IMR-90 (cell line): ENCODE measurements at regions not wholly inside any gene's neighbourhood (a gene's known extent, or its start where the extent isn't known, plus 50 kb on each side); places are given as distances from the start of the nearest gene placed in this dataset.

ENCODE experiments used
- ATAC-seq: fragments of 200-7000 bp; cut with Tn5 transposase; 2 replicates; pipeline ENCODE4 v1.9.1; 2020; ENCODE audit warnings: low read depth, mild to moderate bottlenecking, moderate library complexity
- BruUV-seq: library from RNA; stranded (reverse); fragments of 400-500 nt; replicated peaks from 2 replicates; lab custom pipeline; 2021; lab: Mats Ljungman, UMichigan
- CTCF ChIA-PET: fragments of 300-600 bp; formaldehyde crosslinking; extraction: SDS; loops from one replicate; lab custom pipeline; 2021; ENCODE audit warnings: antibody characterized with exemption; lab: Yijun Ruan, JAX
- POLR2A ChIA-PET: fragments of 300-600 bp; sonication (Branson Sonifier 250); formaldehyde crosslinking; loops from one replicate; lab custom pipeline; 2022; ENCODE audit warnings: antibody characterized with exemption; ENCODE audit not compliant: unreplicated experiment; lab: Charles Lee
- DNase-seq: peaks from one replicate; pipeline ENCODE4 v3.0.0; 2013
- H2AFZ ChIP-seq: replicated peaks from 2 replicates; pipeline ENCODE3; 2013; ENCODE audit warnings: low read length, mild to moderate bottlenecking; ENCODE audit not compliant: poor library complexity
- H2AK5ac ChIP-seq: 2 replicates; pipeline ENCODE4 v1.6.1; 2013; ENCODE audit warnings: low read depth, low read length, inconsistent platforms
- H2AK9ac ChIP-seq: replicated peaks from 2 replicates; pipeline ENCODE3; 2013; ENCODE audit warnings: mild to moderate bottlenecking, low read depth, low read length, moderate library complexity; ENCODE audit not compliant: poor library complexity
- H2BK120ac ChIP-seq: 2 replicates; pipeline ENCODE4 v1.6.1; 2013; ENCODE audit warnings: low read depth, low read length, inconsistent platforms
- H2BK15ac ChIP-seq: 3 replicates; pipeline ENCODE4 v1.6.1; 2013; ENCODE audit warnings: low read depth, low read length, inconsistent platforms
- H2BK20ac ChIP-seq: 2 replicates; pipeline ENCODE4 v1.6.1; 2013; ENCODE audit warnings: low read depth, mild to moderate bottlenecking, inconsistent platforms, low read length, moderate library complexity
- H2BK5ac ChIP-seq: 2 replicates; pipeline ENCODE4 v1.6.1; 2013; ENCODE audit warnings: mild to moderate bottlenecking, low read depth, low read length, inconsistent platforms; ENCODE audit not compliant: poor library complexity, severe bottlenecking
- H3K14ac ChIP-seq: replicated peaks from 2 replicates; pipeline ENCODE4 v1.6.1; 2013; ENCODE audit warnings: low read depth, low read length, inconsistent platforms
- H3K18ac ChIP-seq: 2 replicates; pipeline ENCODE4 v1.6.1; 2013; ENCODE audit warnings: low read depth, low read length, control low read depth
- H3K23ac ChIP-seq: 2 replicates; pipeline ENCODE4 v1.6.1; 2013; ENCODE audit warnings: low read depth, low read length, inconsistent platforms
- H3K27ac ChIP-seq: 2 replicates; pipeline ENCODE4 v1.5.1; 2013; ENCODE audit warnings: mild to moderate bottlenecking, control low read depth, low read length; ENCODE audit not compliant: insufficient read depth
- H3K27me3 ChIP-seq: 2 replicates; pipeline ENCODE4 v1.6.1; 2013; ENCODE audit warnings: low read length; ENCODE audit not compliant: control insufficient read depth, insufficient read depth
- H3K36me3 ChIP-seq: 2 replicates; pipeline ENCODE4 v1.6.1; 2013; ENCODE audit warnings: low read length, mixed read lengths; ENCODE audit not compliant: control insufficient read depth, insufficient read depth
- H3K4ac ChIP-seq: 2 replicates; pipeline ENCODE4 v1.6.1; 2013; ENCODE audit warnings: low read depth, low read length, inconsistent platforms
- H3K4me1 ChIP-seq: 2 replicates; pipeline ENCODE4 v1.6.1; 2013; ENCODE audit warnings: low read length, mixed read lengths; ENCODE audit not compliant: control insufficient read depth, insufficient read depth
- H3K4me2 ChIP-seq: 2 replicates; pipeline ENCODE4 v1.6.1; 2013; ENCODE audit warnings: low read depth, mild to moderate bottlenecking, control low read depth, low read length, moderate library complexity
- H3K4me3 ChIP-seq: 2 replicates; pipeline ENCODE4 v1.5.1; 2013; ENCODE audit warnings: low read depth, mild to moderate bottlenecking, control low read depth, low read length, moderate library complexity; ENCODE audit not compliant: insufficient read depth
- H3K56ac ChIP-seq: 2 replicates; pipeline ENCODE4 v1.6.1; 2013; ENCODE audit warnings: low read length, inconsistent platforms; ENCODE audit not compliant: insufficient read depth; ENCODE audit errors: extremely low read depth
- H3K79me1 ChIP-seq, 2 experiments: 2 replicates each; pipeline ENCODE4 v1.6.1; 2013; ENCODE audit warnings: low read length in 2 of 2, inconsistent platforms in 1 of 2, low read depth in 1 of 2
- H3K9ac ChIP-seq: 2 replicates; pipeline ENCODE4 v1.6.1; 2013; ENCODE audit warnings: low read depth, low read length, control low read depth
- H3K9me1 ChIP-seq: 2 replicates; pipeline ENCODE4 v1.6.1; 2013; ENCODE audit warnings: low read length, inconsistent platforms; ENCODE audit not compliant: insufficient read depth
- H3K9me3 ChIP-seq: 2 replicates; pipeline ENCODE4 v1.6.1; 2013; ENCODE audit warnings: low read length; ENCODE audit not compliant: control insufficient read depth, insufficient read depth
- H4K20me1 ChIP-seq: 2 replicates; pipeline ENCODE4 v1.6.1; 2013; ENCODE audit warnings: low read length, inconsistent platforms; ENCODE audit not compliant: insufficient read depth
- H4K5ac ChIP-seq: 2 replicates; pipeline ENCODE4 v1.6.1; 2013; ENCODE audit warnings: mild to moderate bottlenecking, low read depth, low read length, control low read depth
- H4K8ac ChIP-seq, 2 experiments: 2 replicates each; pipeline ENCODE4 v1.6.1; 2013; ENCODE audit warnings: low read depth in 2 of 2, low read length in 2 of 2, control low read depth in 1 of 2, inconsistent platforms in 1 of 2
- H4K91ac ChIP-seq: 2 replicates; pipeline ENCODE4 v1.6.1; 2013; ENCODE audit warnings: low read depth, low read length, inconsistent platforms; ENCODE audit not compliant: insufficient read depth
- BHLHE40 ChIP-seq: fragments of 150-350 bp; IDR thresholded peaks from 2 replicates; pipeline ENCODE4 v1.6.1; 2016; ENCODE audit warnings: mild to moderate bottlenecking, low read depth, low read length
- CHD1 ChIP-seq: IDR thresholded peaks from 2 replicates; pipeline ENCODE4 v1.6.1; 2012; ENCODE audit warnings: low read depth, low read length, improper control_type of control experiment
- ELK1 ChIP-seq: fragments of 150-350 bp; IDR thresholded peaks from 2 replicates; pipeline ENCODE4 v1.6.1; 2016; ENCODE audit warnings: low read depth, mild to moderate bottlenecking, low read length, moderate library complexity, borderline replicate concordance
- MAFK ChIP-seq: IDR thresholded peaks from 2 replicates; pipeline ENCODE4 v1.6.1; 2012; ENCODE audit warnings: low read depth, low read length, improper control_type of control experiment
- NFE2L2 ChIP-seq: fragments of 150-350 bp; IDR thresholded peaks from 2 replicates; pipeline ENCODE4 v1.6.1; 2016; ENCODE audit warnings: low read depth, mild to moderate bottlenecking, low read length
- POLR2A ChIP-seq: IDR thresholded peaks from 2 replicates; pipeline ENCODE4 v1.6.1; 2012; ENCODE audit warnings: mild to moderate bottlenecking, low read depth, low read length
- RCOR1 ChIP-seq: IDR thresholded peaks from 2 replicates; pipeline ENCODE4 v1.6.1; 2012; ENCODE audit warnings: mild to moderate bottlenecking, low read length, improper control_type of control experiment; ENCODE audit not compliant: insufficient replicate concordance
- SMC3 ChIP-seq: fragments of 150-350 bp; IDR thresholded peaks from 2 replicates; pipeline ENCODE4 v1.6.1; 2016; ENCODE audit warnings: low read depth, mild to moderate bottlenecking, antibody characterized with exemption, low read length, moderate library complexity
- USF2 ChIP-seq: fragments of 150-350 bp; IDR thresholded peaks from 2 replicates; pipeline ENCODE4 v1.6.1; 2017; ENCODE audit warnings: mild to moderate bottlenecking, antibody characterized with exemption, low read length, low read depth
- WGBS, 2 experiments: methylation state at CpG; one replicate each; pipeline versions ENCODE4 v1.1.5 to v1.1.7; 2013; ENCODE audit warnings: missing lambda C conversion rate in 2 of 2; ENCODE audit not compliant: insufficient read length in 1 of 2; ENCODE audit errors: extremely low coverage in 2 of 2; 5-methylcytosine and 5-hydroxymethylcytosine counted together
- dilution Hi-C: fragments of 300-500 bp; cut with HindIII; formaldehyde crosslinking; loops from one replicate; pipeline ENCODE4 v1.14.3; 2018; ENCODE audit warnings: low sequenced_read_pairs; ENCODE audit not compliant: unreplicated experiment
- in situ Hi-C: fragments of 300-500 bp; cut with MboI; formaldehyde crosslinking; loops from 3 replicates; pipeline ENCODE4 v1.14.3; 2019; ENCODE audit warnings: low sequenced_read_pairs, inconsistent platforms, mixed read lengths
- intact Hi-C: fragments of 100-400 bp; cut with micrococcal nuclease; formaldehyde crosslinking; loops from 2 replicates; pipeline ENCODE4 v1.10.0; 2022
- TF ChIP-seq, protein P1 (sequence below): conservative IDR thresholded peaks from 2 replicates; pipeline ENCODE4 v1.5.1; 2012; ENCODE audit warnings: mild to moderate bottlenecking, low read depth, low read length, improper control_type of control experiment

DNA sequence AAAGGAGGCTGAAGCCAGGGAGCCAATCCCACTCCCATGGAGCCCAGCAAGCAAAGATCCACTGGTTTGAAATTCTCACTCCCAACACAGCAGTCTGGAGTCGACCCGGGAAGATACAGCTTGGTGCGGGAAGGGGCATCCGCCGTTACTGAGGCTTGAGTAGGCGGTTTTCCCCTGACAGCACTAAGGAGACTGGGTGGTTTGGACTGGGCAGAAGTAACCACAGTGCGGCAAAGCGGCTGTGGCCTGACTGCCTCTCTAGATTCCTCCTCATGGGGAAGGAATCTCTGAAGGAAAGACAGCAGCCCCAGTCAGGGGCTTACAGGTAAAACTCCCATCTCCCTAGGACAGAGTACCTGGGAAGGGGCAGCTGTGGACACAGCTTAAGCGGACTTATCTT is 261.6 kb upstream of the KYNU start:
- WGBS, 2 experiments = 95% methylated on average over 4 of the region's 9 CpGs; no CpG with 5 or more reads in 1 of the 2 experiments
- Histone ChIP-seq H3K18ac (no peak overlapping the region), H3K79me1 (no peaks in the 10 kb centered on the region), H2BK5ac (no peak overlapping the region), H3K4me3 (no peak overlapping the region), H2BK20ac (no peak overlapping the region), H3K14ac (no peak overlapping the region), H3K9ac (no peak overlapping the region), H3K27me3 (peaks cover 3% of the 10 kb centered on the region; the same call in 1 of the 2 replicates), H3K23ac (no peak overlapping the region), H4K91ac (no peak overlapping the region), H3K4me2 (no peak overlapping the region), H2AFZ (no peak overlapping the region), H3K4ac (no peak overlapping the region), H4K5ac (no peak overlapping the region), H3K9me3 (no peaks in the 10 kb centered on the region), H3K9me1 (no peaks in the 10 kb centered on the region), H2AK5ac (no peak overlapping the region), H2BK120ac (no peak overlapping the region), H3K4me1 (no peaks in the 10 kb centered on the region), H4K8ac (no peak overlapping the region), H3K56ac (no peak overlapping the region), H4K20me1 (no peaks in the 10 kb centered on the region), H3K27ac (no peak overlapping the region), H3K36me3 (no peaks in the 10 kb centered on the region), H2BK15ac (no peak overlapping the region), H2AK9ac (no peak overlapping the region)
- ChIA-PET CTCF (no interaction called here), POLR2A (no interaction called here)
- in situ Hi-C loops (no loop called here), dilution Hi-C loops (no loop called here), intact Hi-C loops (no loop called here)
- no peak for TF ChIP-seq BHLHE40
- no peak for TF ChIP-seq USF2
- TF ChIP-seq ELK1 = no peak
- TF ChIP-seq MAFK = no peak
- TF ChIP-seq CHD1 = no peak
- TF ChIP-seq POLR2A = no peak
- TF ChIP-seq, protein P1, sequence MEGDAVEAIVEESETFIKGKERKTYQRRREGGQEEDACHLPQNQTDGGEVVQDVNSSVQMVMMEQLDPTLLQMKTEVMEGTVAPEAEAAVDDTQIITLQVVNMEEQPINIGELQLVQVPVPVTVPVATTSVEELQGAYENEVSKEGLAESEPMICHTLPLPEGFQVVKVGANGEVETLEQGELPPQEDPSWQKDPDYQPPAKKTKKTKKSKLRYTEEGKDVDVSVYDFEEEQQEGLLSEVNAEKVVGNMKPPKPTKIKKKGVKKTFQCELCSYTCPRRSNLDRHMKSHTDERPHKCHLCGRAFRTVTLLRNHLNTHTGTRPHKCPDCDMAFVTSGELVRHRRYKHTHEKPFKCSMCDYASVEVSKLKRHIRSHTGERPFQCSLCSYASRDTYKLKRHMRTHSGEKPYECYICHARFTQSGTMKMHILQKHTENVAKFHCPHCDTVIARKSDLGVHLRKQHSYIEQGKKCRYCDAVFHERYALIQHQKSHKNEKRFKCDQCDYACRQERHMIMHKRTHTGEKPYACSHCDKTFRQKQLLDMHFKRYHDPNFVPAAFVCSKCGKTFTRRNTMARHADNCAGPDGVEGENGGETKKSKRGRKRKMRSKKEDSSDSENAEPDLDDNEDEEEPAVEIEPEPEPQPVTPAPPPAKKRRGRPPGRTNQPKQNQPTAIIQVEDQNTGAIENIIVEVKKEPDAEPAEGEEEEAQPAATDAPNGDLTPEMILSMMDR = no peak
- no peak for TF ChIP-seq NFE2L2
- no peak for TF ChIP-seq SMC3
- TF ChIP-seq RCOR1 = no peak
- no TSS peak for BruUV-seq
- DNase-seq (no peak), ATAC-seq (no peak)
